ENCODE measurements at regions not wholly inside any gene's neighbourhood (a gene's known extent, or its start where the extent isn't known, plus 50 kb on each side); places are given as distances from the start of the nearest gene placed in this dataset.

DNA sequence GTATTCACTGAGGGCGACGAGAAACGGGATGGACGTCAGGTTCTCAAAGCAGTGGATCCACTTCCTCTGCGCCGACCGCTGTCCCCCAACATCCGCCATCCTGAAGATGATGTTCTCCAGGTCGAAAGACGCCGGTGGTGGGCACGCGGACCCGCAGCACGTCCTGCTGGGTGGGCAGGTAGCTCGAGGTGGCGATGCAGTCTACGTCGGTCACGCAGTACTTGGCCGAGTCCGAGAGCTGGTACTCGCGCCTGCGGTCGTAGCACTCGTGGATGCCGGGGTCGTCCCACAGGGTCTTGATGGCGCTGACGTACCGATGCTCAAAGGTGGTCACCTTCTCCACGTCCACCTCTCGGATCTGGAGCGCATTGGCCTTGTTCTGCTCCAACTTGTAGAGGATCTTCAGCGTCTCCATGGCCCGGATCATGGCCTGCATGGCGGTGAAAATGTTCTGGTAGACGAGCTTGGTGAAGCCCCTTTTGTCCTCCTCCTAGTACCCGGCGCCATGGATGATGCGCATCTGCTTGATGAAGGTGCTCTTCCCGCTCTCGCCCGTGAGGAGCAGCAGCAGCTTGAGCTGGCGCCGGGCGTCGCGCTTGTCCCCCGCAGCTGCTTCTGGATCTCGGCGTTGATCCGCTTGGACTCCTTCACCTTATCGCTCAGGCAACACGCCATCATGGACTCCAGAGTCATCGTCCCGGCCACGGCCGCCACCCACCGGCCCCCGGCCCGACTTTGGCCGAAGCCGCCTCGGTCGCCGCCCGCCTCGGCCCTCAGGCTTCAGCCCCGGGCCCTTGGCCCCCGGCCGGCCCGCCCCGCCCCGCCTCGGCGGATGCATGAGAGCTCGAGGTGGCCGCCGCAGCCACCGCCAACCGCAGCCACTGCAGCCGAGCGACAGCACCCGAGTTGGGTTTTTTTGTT is 122.9 kb upstream of the KCTD7 start:
- TF ChIP-seq YY1 (IDR thresholded peaks at IDR 0.05; ENCODE audit: insufficient read depth, insufficient read length) (no peak), ZNF274 (IDR thresholded peaks at IDR 0.05; ENCODE audit: low read depth, low read length) (no peak), SUZ12 (IDR thresholded peaks at IDR 0.05; ENCODE audit: extremely low read depth, insufficient read depth, insufficient read length) (no peak)
